GM21515 (cell line): ENCODE measurements at regions not wholly inside any gene's neighbourhood (a gene's known extent, or its start where the extent isn't known, plus 50 kb on each side); places are given as distances from the start of the nearest gene placed in this dataset.

Experiments used
- ATAC-seq: cut with Tn5 transposase; IDR thresholded peaks from one replicate; pipeline ENCODE4 v1.9.1; 2021; ENCODE audit not compliant: unreplicated experiment

- ATAC-seq: no peak
Measured at GRCh38 chr10:43943818-43944360, 295.2 kb upstream of the ZNF32 start.

DNA sequence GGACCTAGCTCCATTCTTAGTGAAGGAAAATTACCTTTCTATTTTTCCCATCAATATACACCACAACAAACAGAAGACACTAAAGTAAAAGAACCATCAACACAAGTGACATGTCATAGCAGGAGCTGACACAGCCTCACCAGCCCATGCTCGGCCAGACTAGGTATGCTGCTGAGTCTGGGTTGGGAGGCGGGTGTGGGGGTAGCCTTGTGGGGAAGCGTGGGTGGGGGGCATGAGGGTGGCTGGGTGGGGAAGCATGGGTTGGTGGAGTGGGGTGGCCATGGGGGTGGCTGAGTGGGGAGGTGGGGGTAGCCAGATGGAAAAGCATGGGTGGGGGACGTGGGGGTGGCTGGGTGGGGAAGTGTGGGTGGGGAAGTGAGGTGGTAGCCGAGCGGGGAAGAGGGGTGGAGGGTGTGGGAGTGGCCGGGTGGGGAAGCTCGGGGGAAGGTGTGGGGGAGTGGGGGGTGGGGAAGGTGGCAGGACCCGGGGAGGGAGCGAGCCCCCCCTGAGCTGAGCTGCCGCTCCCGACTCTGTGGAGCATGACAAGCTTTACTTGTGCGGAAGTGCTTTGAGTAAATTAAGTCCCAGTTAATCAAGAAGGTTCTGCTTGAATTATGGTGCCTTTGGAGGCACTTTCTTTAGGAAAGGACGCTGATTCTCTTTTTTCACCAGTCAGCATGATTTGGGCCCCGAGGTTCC lies 294.6 kb upstream of the ZNF32 start:
- ATAC-seq: no peak

DNA sequence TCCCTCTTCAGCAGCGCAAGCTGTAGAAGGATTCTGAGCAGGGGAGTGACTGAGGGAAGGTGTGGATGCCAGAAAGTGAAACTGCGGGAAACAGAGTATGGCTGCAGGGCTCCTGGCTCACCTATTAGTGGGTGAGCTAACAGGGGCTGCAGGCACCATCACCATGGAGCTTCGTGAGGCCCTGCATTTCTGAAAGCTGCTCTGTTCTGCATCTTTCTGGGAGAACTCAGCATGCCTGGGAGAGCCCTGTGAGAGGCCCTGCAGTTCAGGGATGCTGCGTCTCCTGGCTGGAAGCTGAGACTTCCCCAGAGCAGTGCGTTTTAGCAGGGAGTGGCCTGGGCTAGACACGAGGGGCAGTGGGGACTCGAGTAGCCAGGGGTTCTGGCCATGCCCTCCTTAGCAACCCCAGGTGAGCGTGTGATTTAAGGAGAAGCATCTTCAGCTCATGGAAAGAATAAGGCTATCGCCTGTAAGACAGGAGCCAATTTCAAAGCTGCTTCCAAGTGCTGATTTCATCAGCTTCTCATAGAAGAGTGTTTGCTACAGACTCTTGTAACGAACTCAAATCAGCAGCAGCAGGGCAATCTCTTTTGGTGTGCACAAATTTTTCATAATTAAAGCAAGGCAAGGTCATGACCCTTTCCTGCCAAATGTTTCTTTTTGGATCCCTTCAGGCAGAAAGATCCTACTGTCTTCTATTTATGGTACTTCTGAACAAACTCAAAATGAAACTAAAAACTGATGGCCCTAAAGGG lies 293.6 kb upstream of the ZNF32 start:
- ATAC-seq: no peak

DNA sequence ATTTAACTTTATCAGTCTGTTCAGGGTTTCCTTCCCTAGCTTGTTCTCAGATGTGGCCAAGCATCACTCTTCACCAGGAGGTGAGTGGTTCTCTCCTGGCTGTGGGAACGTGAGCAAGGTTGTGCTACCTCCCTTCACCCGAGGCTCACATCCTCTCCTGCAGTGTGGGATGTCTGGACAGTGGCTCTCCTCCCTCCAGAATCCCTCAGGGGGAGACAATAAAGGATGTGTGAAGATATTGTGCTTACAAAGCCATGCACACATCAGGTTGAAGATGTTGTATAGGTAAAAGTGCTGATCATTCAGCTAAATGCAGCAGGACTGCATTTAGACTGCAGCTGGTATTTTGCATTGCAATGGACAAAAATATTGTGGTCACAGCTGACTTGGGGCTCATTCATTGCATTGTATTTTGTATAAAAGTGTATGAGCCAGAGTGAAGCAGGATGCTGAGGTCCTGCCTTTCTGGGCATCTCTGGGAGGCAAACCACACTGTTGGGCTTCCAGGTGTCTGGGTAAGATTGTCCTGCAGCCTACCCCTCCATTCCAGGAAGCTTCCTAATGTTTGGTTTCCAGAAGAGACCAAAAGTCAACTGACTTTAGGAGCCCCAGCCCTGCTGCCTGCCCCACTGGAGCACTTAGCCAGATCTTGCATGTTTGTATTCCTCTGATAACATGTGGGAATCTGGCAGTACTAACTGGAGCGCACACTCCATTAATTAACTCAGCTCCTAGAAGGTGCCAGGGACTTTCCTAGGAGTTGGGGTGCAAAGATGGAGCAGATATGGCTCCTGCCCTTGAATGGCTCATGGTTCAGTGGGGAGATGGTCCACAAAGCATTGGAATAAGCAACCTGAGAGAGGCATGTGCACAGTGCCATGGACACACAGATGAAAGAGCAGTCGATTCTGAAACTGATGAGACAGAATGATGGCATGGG lies 292.5 kb upstream of the ZNF32 start:
- ATAC-seq: no peak

- ATAC-seq: peak; percentile 46
Measured at GRCh38 chr10:43939939-43940820, 291.5 kb upstream of the ZNF32 start.

DNA sequence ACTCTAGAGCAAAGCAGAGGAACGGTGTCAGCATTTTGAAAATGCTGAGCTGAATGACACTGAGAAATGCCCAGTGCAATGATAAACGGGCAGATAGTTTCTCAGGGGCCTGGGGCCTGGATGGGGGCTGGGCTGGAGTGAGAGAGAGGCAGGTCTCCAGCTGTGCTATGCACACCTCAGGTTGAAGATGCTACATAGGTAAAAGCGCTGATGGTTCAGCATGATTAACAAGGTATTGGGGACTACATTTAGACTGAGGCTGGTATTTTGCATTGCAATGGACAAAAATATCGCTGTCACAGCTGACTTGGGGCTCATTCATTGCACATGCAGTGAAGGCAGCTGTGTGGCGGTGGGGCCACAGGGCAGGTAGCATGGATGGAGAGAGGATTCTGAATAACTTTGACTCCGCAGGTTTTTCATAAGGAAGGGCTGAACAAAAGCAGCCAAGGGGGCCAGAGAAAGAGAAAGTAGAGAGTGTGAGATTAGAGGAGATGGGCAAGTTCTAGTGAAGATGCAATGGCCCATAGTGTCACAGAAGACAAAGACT lies 290.8 kb upstream of the ZNF32 start:
- ATAC-seq: no peak

DNA sequence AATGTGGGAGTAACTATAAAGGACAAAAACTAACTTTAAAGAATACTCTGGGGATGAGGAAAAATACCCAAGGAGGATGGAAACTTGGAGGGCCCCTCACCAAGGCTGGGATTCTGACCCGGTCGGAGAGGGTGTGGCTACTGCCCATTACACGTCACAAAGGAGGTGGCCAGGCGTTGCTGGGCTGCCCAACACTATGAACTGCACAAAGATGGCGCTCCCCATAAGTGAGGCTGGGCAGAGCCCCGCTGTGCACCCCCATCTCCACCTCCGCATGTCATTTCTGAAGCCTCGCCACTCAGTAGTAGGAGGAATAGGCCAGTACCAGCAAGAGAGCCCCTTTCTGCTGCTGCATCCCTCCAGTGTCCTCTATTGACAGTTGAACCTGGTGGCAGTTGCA lies 290.1 kb upstream of the ZNF32 start:
- no peak for ATAC-seq

- ATAC-seq: no peak
Measured at GRCh38 chr10:43931308-43931930, 282.7 kb upstream of the ZNF32 start.

- ATAC-seq: no peak
Measured at GRCh38 chr10:43930777-43931176, 282.1 kb upstream of the ZNF32 start.

- ATAC-seq: no peak
Measured at GRCh38 chr10:43930243-43930642, 281.6 kb upstream of the ZNF32 start.

- ATAC-seq: no peak
Measured at GRCh38 chr10:43929122-43929521, 280.4 kb upstream of the ZNF32 start.

GRCh38 chr10:43928425-43928968 lies 279.8 kb upstream of the ZNF32 start:
- ATAC-seq: no peak

GRCh38 chr10:43926875-43927406 lies 278.3 kb upstream of the ZNF32 start:
- no peak for ATAC-seq

GRCh38 chr10:43926371-43926770 lies 277.7 kb upstream of the ZNF32 start:
- no peak for ATAC-seq

- no peak for ATAC-seq
Measured at GRCh38 chr10:43925793-43926192, 277.1 kb upstream of the ZNF32 start.

DNA sequence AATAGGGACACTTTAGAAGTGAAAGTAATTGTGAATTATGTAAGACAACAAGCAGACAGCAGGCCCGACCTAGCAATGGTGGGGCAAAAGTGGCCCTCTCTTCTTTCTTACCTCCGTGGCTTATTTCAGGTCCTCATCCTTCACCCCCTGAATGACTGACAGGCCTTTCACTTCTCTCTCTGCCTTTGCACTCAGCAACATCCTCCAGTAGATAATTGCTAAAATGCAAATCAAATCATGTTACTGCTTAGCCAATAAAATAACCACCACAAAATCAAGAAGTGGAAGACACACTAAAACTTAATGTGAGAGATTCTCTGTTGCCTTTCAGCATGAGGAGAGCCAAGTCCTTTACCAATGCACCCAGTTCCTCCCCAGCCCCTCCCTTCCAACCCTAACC lies 274.6 kb upstream of the ZNF32 start:
- no peak for ATAC-seq

- ATAC-seq: no peak
Measured at GRCh38 chr10:43922335-43923280, 273.9 kb upstream of the ZNF32 start.

DNA sequence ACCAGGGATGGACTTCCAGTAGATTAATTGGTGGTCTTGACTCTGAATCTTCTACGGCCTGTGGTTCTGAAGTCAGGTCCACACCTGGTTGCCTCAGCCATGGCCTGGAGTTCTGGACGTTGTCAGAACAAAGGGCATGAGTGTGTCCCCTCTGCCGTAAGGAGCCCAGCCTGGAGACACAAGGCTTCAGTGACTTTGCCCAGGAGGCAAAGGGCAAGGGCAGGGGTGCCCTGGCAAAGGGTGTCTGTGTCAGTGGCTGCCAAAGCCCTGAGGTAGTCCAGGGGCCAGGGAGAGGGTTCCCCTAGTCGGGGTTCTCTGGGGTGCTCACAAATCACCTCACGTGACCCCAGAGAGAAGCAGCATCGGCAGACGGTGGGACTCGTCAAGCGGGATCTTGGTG lies 273.2 kb upstream of the ZNF32 start:
- no peak for ATAC-seq
